HG03095 (cell line): ENCODE measurements at regions not wholly inside any gene's neighbourhood (a gene's known extent, or its start where the extent isn't known, plus 50 kb on each side); places are given as distances from the start of the nearest gene placed in this dataset.

Source experiments
- ATAC-seq: cut with Tn5 transposase; IDR thresholded peaks from one replicate; pipeline ENCODE4 v1.9.1; 2021; ENCODE audit warnings: moderate library complexity; ENCODE audit not compliant: unreplicated experiment

DNA sequence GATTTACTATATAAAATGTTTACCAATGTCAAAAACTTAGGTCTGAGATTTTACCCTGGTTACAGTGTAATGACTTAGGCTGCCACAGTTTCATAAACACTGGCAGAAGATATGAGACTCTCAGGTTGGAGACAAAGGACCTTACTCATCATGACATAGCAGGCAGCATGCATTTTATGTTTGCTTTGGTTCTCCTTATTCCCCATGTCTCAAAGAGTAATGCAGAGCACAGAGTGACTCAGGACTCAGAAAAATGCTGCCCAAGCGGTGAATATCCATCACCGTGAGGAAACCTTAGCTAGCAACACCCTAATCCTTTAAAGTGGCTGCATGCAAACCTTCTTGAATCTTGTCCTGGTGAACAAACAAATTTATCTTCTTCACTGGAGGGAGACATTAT lies 112.1 kb upstream of the EYS start:
- no peak for ATAC-seq

- no peak for ATAC-seq
These were observed 111.5 kb upstream of the EYS start for GRCh38 chr6:65818576-65818975.

DNA sequence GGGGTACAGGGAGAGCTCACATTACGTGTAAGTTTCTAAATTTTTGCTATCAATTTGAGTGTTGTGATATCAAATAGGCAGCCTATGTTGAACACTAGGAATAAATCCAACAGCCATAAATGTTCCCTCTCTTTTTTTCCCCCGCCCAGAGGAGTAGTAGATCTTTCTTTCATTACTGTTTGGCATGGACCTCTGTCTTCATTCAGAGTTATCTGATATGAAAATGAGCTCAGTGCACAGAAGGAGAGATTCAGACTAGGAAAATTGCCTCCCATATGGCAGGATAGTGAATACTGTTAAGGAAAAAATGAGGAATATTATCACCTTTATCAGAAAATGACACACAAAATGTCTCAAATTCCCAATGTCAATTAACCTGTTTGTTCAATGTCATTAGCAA lies 110.0 kb upstream of the EYS start:
- no peak for ATAC-seq

- no peak for ATAC-seq
These were observed 107.0 kb upstream of the EYS start for GRCh38 chr6:65814071-65814470.

GRCh38 chr6:65803186-65803585 lies 96.2 kb upstream of the EYS start:
- no peak for ATAC-seq

GRCh38 chr6:65799389-65799788 lies 92.4 kb upstream of the EYS start:
- no peak for ATAC-seq

GRCh38 chr6:65798280-65799014 lies 91.4 kb upstream of the EYS start:
- no peak for ATAC-seq

GRCh38 chr6:65790666-65791065 lies 83.6 kb upstream of the EYS start:
- no peak for ATAC-seq

DNA sequence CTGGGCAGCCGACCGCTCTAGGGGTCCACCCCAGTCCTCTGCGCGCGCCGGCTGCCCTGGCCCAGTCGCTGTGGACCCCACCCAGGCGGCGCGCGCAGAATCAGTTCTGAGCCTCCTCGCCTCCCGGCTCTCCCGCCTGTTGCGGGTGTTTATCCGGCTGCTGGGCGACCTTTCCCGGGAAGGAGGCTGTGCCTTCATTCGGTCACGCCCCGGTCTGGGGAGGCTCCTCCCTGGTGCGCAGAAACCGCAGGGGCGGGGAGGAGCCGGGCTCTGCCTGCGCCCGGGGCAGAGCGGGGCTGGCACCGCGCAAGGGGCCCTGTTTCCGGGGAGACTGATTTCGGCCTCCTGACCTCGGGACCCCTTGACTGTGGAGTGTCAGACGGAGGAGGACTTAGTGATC lies 80.8 kb upstream of the EYS start:
- ATAC-seq: no peak

DNA sequence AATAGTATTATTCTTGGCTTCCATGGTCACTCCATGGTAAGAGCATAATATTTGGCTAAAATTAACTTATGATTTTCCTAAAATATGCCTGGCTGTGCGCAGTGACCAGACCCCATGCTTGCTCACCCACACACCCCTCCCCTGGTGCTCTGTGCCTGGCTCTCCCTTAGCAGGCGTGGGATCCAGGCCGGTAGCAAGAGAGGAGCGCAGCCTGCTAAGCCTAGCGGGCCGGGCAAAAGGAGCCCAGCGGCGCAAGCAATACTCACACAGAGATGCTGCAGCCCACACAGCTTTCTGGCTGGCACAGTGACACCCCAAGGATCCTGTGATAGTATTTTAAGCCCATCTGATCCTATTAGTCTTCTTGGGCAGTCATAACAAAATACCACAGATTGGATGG lies 79.8 kb upstream of the EYS start:
- no peak for ATAC-seq

GRCh38 chr6:65780691-65781090 lies 73.7 kb upstream of the EYS start:
- ATAC-seq: no peak

GRCh38 chr6:65776332-65776731 lies 69.3 kb upstream of the EYS start:
- no peak for ATAC-seq

- no peak for ATAC-seq
These were observed 64.9 kb upstream of the EYS start for GRCh38 chr6:65771946-65772345.

DNA sequence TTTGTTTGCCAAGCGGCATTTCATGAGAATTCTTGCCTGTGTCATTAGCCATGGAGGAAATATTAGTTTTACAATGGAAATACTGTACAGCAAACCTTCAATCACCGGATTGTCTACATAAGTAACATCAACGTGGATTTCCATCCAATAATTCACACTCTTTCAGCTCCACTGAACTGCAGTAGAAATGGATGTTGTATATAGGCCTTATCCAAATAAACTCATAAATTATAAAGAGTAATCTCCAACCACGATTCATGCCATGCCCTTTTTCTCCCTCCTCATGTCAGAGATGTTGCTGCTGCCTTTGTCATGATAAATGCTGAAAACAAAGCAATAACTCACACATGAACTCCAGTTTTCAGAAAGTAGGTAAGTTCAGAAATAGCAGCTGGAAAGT lies 54.9 kb upstream of the EYS start:
- ATAC-seq: no peak

- ATAC-seq: no peak
These were observed 53.3 kb upstream of the EYS start for GRCh38 chr6:65760285-65760684.
